ENCODE measurements at regions not wholly inside any gene's neighbourhood (a gene's known extent, or its start where the extent isn't known, plus 50 kb on each side); places are given as distances from the start of the nearest gene placed in this dataset.

GRCh38 chrX:102863735-102864134 lies 73.3 kb upstream of the RAB40AL start:
- H3K27ac Mint-ChIP-seq (ENCODE audit: unreplicated experiment), result no peak overlapping the region
- peak; percentile 74 for DNase-seq (ENCODE audit: low read depth, low spot score)
- H3K9me3 Mint-ChIP-seq, result peaks cover 2% of the 10 kb centered on the region
- peak; percentile 77 for TF ChIP-seq CTCF (conservative IDR thresholded peaks at IDR 0.05)
- no peaks in the 10 kb centered on the region for H3K4me1 Mint-ChIP-seq
- no peaks in the 10 kb centered on the region for H3K27me3 Mint-ChIP-seq (ENCODE audit: low read depth)
- no peak overlapping the region for H3K4me3 Mint-ChIP-seq
- H3K36me3 Mint-ChIP-seq (ENCODE audit: low read depth), result peaks cover 10% of the 10 kb centered on the region

GRCh38 chrX:102866981-102867656 lies 70.0 kb upstream of the RAB40AL start:
- H3K4me1 Mint-ChIP-seq, result no peaks in the 10 kb centered on the region
- no peak overlapping the region for H3K27ac Mint-ChIP-seq (ENCODE audit: unreplicated experiment)
- H3K4me3 Mint-ChIP-seq, result no peak overlapping the region
- H3K36me3 Mint-ChIP-seq (ENCODE audit: low read depth), result peaks cover 10% of the 10 kb centered on the region
- H3K9me3 Mint-ChIP-seq, result peaks cover 5% of the 10 kb centered on the region
- no peak for TF ChIP-seq CTCF (conservative IDR thresholded peaks at IDR 0.05)
- no peak for DNase-seq (ENCODE audit: low read depth, low spot score)
- H3K27me3 Mint-ChIP-seq (ENCODE audit: low read depth), result no peaks in the 10 kb centered on the region

- H3K4me3 Mint-ChIP-seq, result no peak overlapping the region
- no peak for DNase-seq (ENCODE audit: low read depth, low spot score)
- no peak overlapping the region for H3K27ac Mint-ChIP-seq (ENCODE audit: unreplicated experiment)
- H3K4me1 Mint-ChIP-seq, result no peaks in the 10 kb centered on the region
- no peaks in the 10 kb centered on the region for H3K27me3 Mint-ChIP-seq (ENCODE audit: low read depth)
- peaks cover 22% of the 10 kb centered on the region for H3K36me3 Mint-ChIP-seq (ENCODE audit: low read depth)
- TF ChIP-seq CTCF (conservative IDR thresholded peaks at IDR 0.05), result no peak
- H3K9me3 Mint-ChIP-seq, result peaks cover 3% of the 10 kb centered on the region
Measured at GRCh38 chrX:102883491-102883890, 53.6 kb upstream of the RAB40AL start.
